Endothelial cell of umbilical vein (primary cell): ENCODE measurements at regions not wholly inside any gene's neighbourhood (a gene's known extent, or its start where the extent isn't known, plus 50 kb on each side); places are given as distances from the start of the nearest gene placed in this dataset.

Source experiments
- BruUV-seq: library from RNA; stranded (reverse); fragments of 400-500 nt; replicated peaks from 2 replicates; lab custom pipeline; 2021; lab: Mats Ljungman, UMichigan
- CTCF ChIA-PET: fragments of 300-600, 350-600 bp; sonication (Branson Sonifier 250); formaldehyde crosslinking; loops from one replicate; lab custom pipeline; 2021; ENCODE audit warnings: antibody characterized with exemption, inconsistent platforms; lab: Charles Lee
- POLR2A ChIA-PET: fragments of 300-600, 350-600 bp; sonication (Branson Sonifier 250); formaldehyde crosslinking; loops from one replicate; lab custom pipeline; 2021; ENCODE audit warnings: antibody characterized with exemption, inconsistent platforms; lab: Charles Lee
- DNase-seq: peaks from one replicate; pipeline ENCODE4 v3.0.0-alpha.2; 2011; ENCODE audit warnings: low read depth, low spot score
- FAIRE-seq: peaks from 2 replicates; lab custom pipeline; 2011; peaks lifted over from hg19 to GRCh38; lab: Jason Lieb, UNC
- H2AFZ ChIP-seq: 2 replicates; pipeline ENCODE4 v1.6.0; 2012; ENCODE audit warnings: low read depth, low read length, control low read depth, inconsistent platforms
- H3K27ac ChIP-seq: 2 replicates; pipeline ENCODE4 v1.5.1; 2011; ENCODE audit warnings: low read depth, mild to moderate bottlenecking, control low read depth, low read length, moderate library complexity; ENCODE audit not compliant: insufficient read depth
- H3K27me3 ChIP-seq, 2 experiments: 2 replicates each; pipeline versions ENCODE4 v1.6.0 to v1.6.1; 2011; ENCODE audit warnings: low read length in 2 of 2, mixed read lengths in 1 of 2; ENCODE audit not compliant: control insufficient read depth in 2 of 2, insufficient read depth in 2 of 2
- H3K36me3 ChIP-seq, 2 experiments: 2 replicates in 1 of 2; 3 replicates in 1 of 2; pipeline ENCODE4 v1.5.1; 2011; ENCODE audit warnings: low read length in 2 of 2, mild to moderate bottlenecking in 1 of 2, moderate library complexity in 1 of 2; ENCODE audit not compliant: control insufficient read depth in 2 of 2, insufficient read depth in 2 of 2; ENCODE audit errors: extremely low read depth in 1 of 2
- H3K4me1 ChIP-seq: 3 replicates; pipeline ENCODE4 v1.5.1; 2011; ENCODE audit warnings: mild to moderate bottlenecking, low read length; ENCODE audit not compliant: control insufficient read depth, insufficient read depth; ENCODE audit errors: extremely low read depth
- H3K4me2 ChIP-seq: 2 replicates; pipeline ENCODE4 v1.6.1; 2011; ENCODE audit warnings: low read length, control low read depth, mixed read lengths; ENCODE audit not compliant: insufficient read depth
- H3K4me3 ChIP-seq, 3 experiments: fragments of 200-600 bp in 1 of 3; sonication (generic), shearing (Covaris generic) in 1 of 3; replicated peaks in 1 of 3; 2 replicates each; pipeline ENCODE4 v1.5.1; 2011 to 2016; ENCODE audit warnings: control low read depth in 3 of 3, low read length in 3 of 3, mild to moderate bottlenecking in 2 of 3, inconsistent platforms in 1 of 3, low read depth in 1 of 3, moderate library complexity in 1 of 3; ENCODE audit not compliant: insufficient read depth in 1 of 3
- H3K79me2 ChIP-seq: 2 replicates; pipeline ENCODE4 v1.6.0; 2012; ENCODE audit warnings: low read length, inconsistent platforms; ENCODE audit not compliant: control insufficient read depth, insufficient read depth
- H3K9ac ChIP-seq: replicated peaks from 2 replicates; pipeline ENCODE3; 2011; ENCODE audit warnings: low read length, control low read depth; ENCODE audit not compliant: insufficient read depth; ENCODE audit errors: extremely low read depth
- H3K9me1 ChIP-seq: replicated peaks from 3 replicates; pipeline ENCODE4 v1.6.0; 2011; ENCODE audit warnings: mild to moderate bottlenecking, low read length; ENCODE audit not compliant: control insufficient read depth, insufficient read depth; ENCODE audit errors: extremely low read depth
- H3K9me3 ChIP-seq: replicated peaks from 2 replicates; pipeline ENCODE4 v1.5.1; 2012; ENCODE audit warnings: low read length, inconsistent platforms; ENCODE audit not compliant: control insufficient read depth, insufficient read depth
- H4K20me1 ChIP-seq: replicated peaks from 2 replicates; pipeline ENCODE3; 2011; ENCODE audit warnings: mild to moderate bottlenecking, low read length; ENCODE audit not compliant: control insufficient read depth, insufficient read depth; ENCODE audit errors: extremely low read depth
- EZH2 ChIP-seq: IDR thresholded peaks from 2 replicates; pipeline ENCODE4 v1.6.1; 2012; ENCODE audit warnings: borderline replicate concordance, low read depth, mild to moderate bottlenecking, moderate library complexity, low read length, inconsistent platforms; ENCODE audit not compliant: severe bottlenecking
- FOS ChIP-seq: IDR thresholded peaks from 2 replicates; pipeline ENCODE4 v1.6.1; 2011; ENCODE audit warnings: mild to moderate bottlenecking, low read length, moderate library complexity, borderline replicate concordance; ENCODE audit not compliant: insufficient read depth
- GATA2 ChIP-seq: IDR thresholded peaks from 2 replicates; pipeline ENCODE4 v1.7.0; 2011; ENCODE audit warnings: low read depth, mild to moderate bottlenecking, moderate library complexity, mixed read lengths, low read length; ENCODE audit not compliant: insufficient read length, insufficient read depth
- JUN ChIP-seq: IDR thresholded peaks from 2 replicates; pipeline ENCODE4 v1.6.1; 2011; ENCODE audit warnings: borderline replicate concordance, low read depth; ENCODE audit not compliant: insufficient read length, insufficient read depth
- MYC ChIP-seq: IDR thresholded peaks from one replicate; pipeline ENCODE4 v1.6.1; 2011; ENCODE audit warnings: mild to moderate bottlenecking, low read depth, low read length
- POLR2A ChIP-seq: IDR thresholded peaks from 2 replicates; pipeline ENCODE4 v1.6.1; 2012; ENCODE audit warnings: low read depth, mild to moderate bottlenecking, control low read depth, low read length
- POLR2AphosphoS5 ChIP-seq: IDR thresholded peaks from 2 replicates; pipeline ENCODE4 v1.6.1; 2012; ENCODE audit warnings: low read depth, mild to moderate bottlenecking, control low read depth, low read length, moderate library complexity; ENCODE audit not compliant: insufficient read depth
- dilution Hi-C: fragments of 300-500 bp; cut with MboI; formaldehyde crosslinking; loops from one replicate; pipeline ENCODE4 v1.15.0; 2019; ENCODE audit warnings: low sequenced_read_pairs; ENCODE audit not compliant: extremely low pct_ligation_motif_present
- intact Hi-C: fragments of 100-400 bp; cut with micrococcal nuclease; formaldehyde crosslinking; loops from one replicate; pipeline ENCODE4 v1.10.0; 2022
- TF ChIP-seq, protein P1 (sequence below): IDR thresholded peaks from 2 replicates; pipeline ENCODE4 v1.6.1; 2011; ENCODE audit not compliant: insufficient read depth, insufficient read length
- TF ChIP-seq, protein P2 (sequence below), 2 donors: IDR thresholded peaks; 1 replicate in 1 of 2; 2 replicates in 1 of 2; pipeline ENCODE4 v1.5.1; 2011; ENCODE audit warnings: low read length in 2 of 2, mild to moderate bottlenecking in 2 of 2, moderate library complexity in 2 of 2, control low read depth in 1 of 2, inconsistent platforms in 1 of 2, low read depth in 1 of 2; ENCODE audit not compliant: insufficient read depth in 1 of 2; ENCODE audit errors: extremely low read depth in 1 of 2

DNA sequence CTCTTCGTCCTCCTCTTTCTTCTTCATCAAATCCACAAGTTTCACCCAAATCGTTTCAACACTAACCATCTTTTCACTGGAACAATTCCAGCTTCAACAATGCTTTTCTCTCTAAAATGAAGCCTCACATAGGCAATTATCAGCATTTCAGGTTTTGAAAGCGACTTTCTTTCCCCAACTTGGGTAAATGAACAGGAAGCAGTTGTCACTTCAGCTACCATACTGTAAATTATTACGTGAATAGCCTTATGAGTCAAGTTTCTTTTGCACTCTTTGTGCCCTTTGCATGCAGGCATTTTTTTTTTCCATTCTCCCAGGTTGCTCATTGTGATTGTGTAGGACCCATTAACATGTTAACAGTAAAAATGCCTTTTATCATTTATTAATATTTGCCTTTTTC, 121.7 kb upstream of the BTBD3 start:
- Histone ChIP-seq H3K9me3 (no peaks in the 10 kb centered on the region), H3K4me1 (no peaks in the 10 kb centered on the region), H3K9ac (no peak overlapping the region), H3K4me2 (peak overlapping the region; percentile 8), H3K36me3 (no peaks in the 10 kb centered on the region), H3K9me1 (no peaks in the 10 kb centered on the region), H3K27me3 (no peaks in the 10 kb centered on the region), H3K4me3 (no peak overlapping the region), H3K79me2 (no peaks in the 10 kb centered on the region), H2AFZ (peak overlapping the region; percentile 49), H4K20me1 (no peaks in the 10 kb centered on the region), H3K27ac (no peak overlapping the region)
- no TSS peak for BruUV-seq
- intact Hi-C loops (no loop called here), dilution Hi-C loops (no loop called here)
- ChIA-PET POLR2A (no interaction called here), CTCF (no interaction called here)
- DNase-seq, result peak; percentile 69
- TF ChIP-seq, protein P1, sequence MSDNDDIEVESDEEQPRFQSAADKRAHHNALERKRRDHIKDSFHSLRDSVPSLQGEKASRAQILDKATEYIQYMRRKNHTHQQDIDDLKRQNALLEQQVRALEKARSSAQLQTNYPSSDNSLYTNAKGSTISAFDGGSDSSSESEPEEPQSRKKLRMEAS, result no peak
- TF ChIP-seq POLR2A (no peak), JUN (no peak)
- TF ChIP-seq, protein P2, sequence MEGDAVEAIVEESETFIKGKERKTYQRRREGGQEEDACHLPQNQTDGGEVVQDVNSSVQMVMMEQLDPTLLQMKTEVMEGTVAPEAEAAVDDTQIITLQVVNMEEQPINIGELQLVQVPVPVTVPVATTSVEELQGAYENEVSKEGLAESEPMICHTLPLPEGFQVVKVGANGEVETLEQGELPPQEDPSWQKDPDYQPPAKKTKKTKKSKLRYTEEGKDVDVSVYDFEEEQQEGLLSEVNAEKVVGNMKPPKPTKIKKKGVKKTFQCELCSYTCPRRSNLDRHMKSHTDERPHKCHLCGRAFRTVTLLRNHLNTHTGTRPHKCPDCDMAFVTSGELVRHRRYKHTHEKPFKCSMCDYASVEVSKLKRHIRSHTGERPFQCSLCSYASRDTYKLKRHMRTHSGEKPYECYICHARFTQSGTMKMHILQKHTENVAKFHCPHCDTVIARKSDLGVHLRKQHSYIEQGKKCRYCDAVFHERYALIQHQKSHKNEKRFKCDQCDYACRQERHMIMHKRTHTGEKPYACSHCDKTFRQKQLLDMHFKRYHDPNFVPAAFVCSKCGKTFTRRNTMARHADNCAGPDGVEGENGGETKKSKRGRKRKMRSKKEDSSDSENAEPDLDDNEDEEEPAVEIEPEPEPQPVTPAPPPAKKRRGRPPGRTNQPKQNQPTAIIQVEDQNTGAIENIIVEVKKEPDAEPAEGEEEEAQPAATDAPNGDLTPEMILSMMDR (IDR thresholded peaks at IDR 0.05; ENCODE audit: extremely low read depth in 1 of 2, insufficient read depth in 1 of 2, low read depth in 1 of 2, low read length in 2 of 2), result no peak
- FAIRE-seq, result no peak

DNA sequence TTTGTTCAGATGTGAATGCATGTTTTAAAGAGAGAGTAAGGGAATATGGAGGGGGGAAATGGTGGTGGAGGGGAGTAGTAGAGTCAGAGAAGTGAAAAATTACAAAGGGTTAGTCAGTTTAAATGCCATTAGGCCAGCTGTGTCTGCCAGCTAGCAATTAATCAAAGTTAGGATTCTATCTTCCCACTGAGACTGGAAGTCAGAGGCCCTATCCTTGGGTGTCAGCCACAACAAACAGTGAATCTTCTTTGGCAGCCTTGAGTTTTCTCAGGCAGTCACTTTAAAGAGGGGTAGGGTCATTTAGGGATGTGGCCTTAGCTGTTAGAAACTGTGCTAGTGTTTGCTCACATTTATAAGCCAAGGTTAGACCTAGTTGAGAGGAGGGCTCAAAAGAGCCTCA, 120.5 kb upstream of the BTBD3 start:
- FAIRE-seq (no peak), DNase-seq (no peak)
- intact Hi-C loops, result no loop called here
- Histone ChIP-seq H3K4me3 (no peak overlapping the region), H3K27ac (no peak overlapping the region), H3K9me1 (no peaks in the 10 kb centered on the region), H3K9ac (no peak overlapping the region), H3K36me3 (no peaks in the 10 kb centered on the region), H3K9me3 (no peaks in the 10 kb centered on the region), H3K79me2 (no peaks in the 10 kb centered on the region), H2AFZ (no peak overlapping the region), H4K20me1 (no peaks in the 10 kb centered on the region), H3K4me2 (no peak overlapping the region), H3K27me3 (no peaks in the 10 kb centered on the region), H3K4me1 (no peaks in the 10 kb centered on the region)
- POLR2A ChIA-PET, result no interaction called here
- TF ChIP-seq JUN (no peak), POLR2A (no peak), EZH2 (no peak), FOS (no peak), POLR2AphosphoS5 (no peak), GATA2 (no peak), MYC (no peak)
- TF ChIP-seq, protein P1, result no peak
- TF ChIP-seq, protein P2 (IDR thresholded peaks at IDR 0.05; ENCODE audit: extremely low read depth in 1 of 2, insufficient read depth in 1 of 2, low read depth in 1 of 2, low read length in 2 of 2), result no peak
- dilution Hi-C loops, result no loop called here
- BruUV-seq, result no TSS peak
- CTCF ChIA-PET, result no interaction called here
